ENCODE measurements at regions not wholly inside any gene's neighbourhood (a gene's known extent, or its start where the extent isn't known, plus 50 kb on each side); places are given as distances from the start of the nearest gene placed in this dataset.
"Not testable (repeated sequence)": the region's sequence is repeated elsewhere in the genome, so short reads cannot be mapped to it uniquely, and the experiment has no call there.

DNA sequence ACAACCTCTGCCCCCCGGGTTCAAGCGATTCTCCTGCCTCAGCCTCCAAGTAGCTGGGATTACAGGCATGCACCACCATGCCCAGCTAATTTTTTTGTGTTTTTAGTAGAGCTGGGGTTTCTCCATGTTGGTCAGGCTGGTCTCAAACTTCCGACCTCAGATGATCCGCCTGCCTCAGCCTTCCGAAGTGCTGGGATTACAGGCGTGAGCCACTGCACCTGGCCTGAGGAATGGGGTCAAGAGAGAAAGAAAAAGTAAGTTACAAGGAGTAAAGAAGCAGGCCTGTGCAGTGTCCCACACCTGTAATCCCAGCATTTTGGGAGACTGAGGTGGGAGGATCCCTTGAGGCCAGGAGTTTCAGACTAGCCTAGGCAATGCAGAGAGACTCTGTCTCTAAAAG, 68.5 kb upstream of the LRPPRC start:
- TF ChIP-seq SIN3A (IDR thresholded peaks at IDR 0.05; ENCODE audit: low read depth, low read length); MAX (IDR thresholded peaks at IDR 0.05; ENCODE audit: low read depth, low read length); BCLAF1 (IDR thresholded peaks at IDR 0.05); ZZZ3 (IDR thresholded peaks at IDR 0.05; ENCODE audit: control insufficient read depth, insufficient read length, low read depth); EZH2 (IDR thresholded peaks at IDR 0.05; ENCODE audit: borderline replicate concordance, control insufficient read depth, low read depth, low read length); EP300 (IDR thresholded peaks at IDR 0.05; ENCODE audit: borderline replicate concordance in 1 of 2, control insufficient read depth in 1 of 2, low read depth in 2 of 2, low read length in 2 of 2): not testable (repeated sequence)
- TF ChIP-seq, protein P1, sequence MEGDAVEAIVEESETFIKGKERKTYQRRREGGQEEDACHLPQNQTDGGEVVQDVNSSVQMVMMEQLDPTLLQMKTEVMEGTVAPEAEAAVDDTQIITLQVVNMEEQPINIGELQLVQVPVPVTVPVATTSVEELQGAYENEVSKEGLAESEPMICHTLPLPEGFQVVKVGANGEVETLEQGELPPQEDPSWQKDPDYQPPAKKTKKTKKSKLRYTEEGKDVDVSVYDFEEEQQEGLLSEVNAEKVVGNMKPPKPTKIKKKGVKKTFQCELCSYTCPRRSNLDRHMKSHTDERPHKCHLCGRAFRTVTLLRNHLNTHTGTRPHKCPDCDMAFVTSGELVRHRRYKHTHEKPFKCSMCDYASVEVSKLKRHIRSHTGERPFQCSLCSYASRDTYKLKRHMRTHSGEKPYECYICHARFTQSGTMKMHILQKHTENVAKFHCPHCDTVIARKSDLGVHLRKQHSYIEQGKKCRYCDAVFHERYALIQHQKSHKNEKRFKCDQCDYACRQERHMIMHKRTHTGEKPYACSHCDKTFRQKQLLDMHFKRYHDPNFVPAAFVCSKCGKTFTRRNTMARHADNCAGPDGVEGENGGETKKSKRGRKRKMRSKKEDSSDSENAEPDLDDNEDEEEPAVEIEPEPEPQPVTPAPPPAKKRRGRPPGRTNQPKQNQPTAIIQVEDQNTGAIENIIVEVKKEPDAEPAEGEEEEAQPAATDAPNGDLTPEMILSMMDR (IDR thresholded peaks at IDR 0.05 in 2 of 3, conservative IDR thresholded peaks at IDR 0.05 in 1 of 3; ENCODE audit: control insufficient read depth in 2 of 3, extremely low read depth in 1 of 3, insufficient read depth in 1 of 3, low read depth in 3 of 3, low read length in 3 of 3) = not testable (repeated sequence)
